Common myeloid progenitor, CD34-positive (primary cell): ENCODE measurements at regions not wholly inside any gene's neighbourhood (a gene's known extent, or its start where the extent isn't known, plus 50 kb on each side); places are given as distances from the start of the nearest gene placed in this dataset.
"Not testable (repeated sequence)": the region's sequence is repeated elsewhere in the genome, so short reads cannot be mapped to it uniquely, and the experiment has no call there.

Source experiments
- CTCF ChIA-PET: fragments of 350-600 bp; sonication (Branson Sonifier 250); formaldehyde crosslinking; loops from one replicate; lab custom pipeline; 2021; ENCODE audit warnings: antibody characterized with exemption; lab: Charles Lee
- POLR2A ChIA-PET: fragments of 350-600 bp; sonication (Branson Sonifier 250); formaldehyde crosslinking; loops from one replicate; lab custom pipeline; 2021; ENCODE audit warnings: antibody characterized with exemption; lab: Charles Lee
- DNase-seq, 3 donors: peaks; one replicate each; pipeline versions ENCODE4 v3.0.0 to v3.0.0-alpha.2; 2013
- H3K27ac ChIP-seq, 2 experiments: 1 replicate in 1 of 2; 2 replicates in 1 of 2; pipeline ENCODE4 v1.7.0; 2013; ENCODE audit warnings: inconsistent platforms in 2 of 2, low read length in 2 of 2, mild to moderate bottlenecking in 2 of 2, low read depth in 1 of 2, moderate library complexity in 1 of 2; ENCODE audit not compliant: severe bottlenecking in 2 of 2, insufficient read depth in 1 of 2, poor library complexity in 1 of 2
- H3K27me3 ChIP-seq, 5 experiments: replicated peaks in 2 of 5; 1 replicate in 3 of 5; 2 replicates in 2 of 5; pipeline versions ENCODE4 v1.6.1 to v1.7.0; 2013; ENCODE audit warnings: low read length in 4 of 5, mild to moderate bottlenecking in 2 of 5, moderate library complexity in 2 of 5, inconsistent platforms in 1 of 5; ENCODE audit not compliant: insufficient read depth in 5 of 5, control insufficient read depth in 4 of 5
- H3K36me3 ChIP-seq, 4 experiments: 1 replicate in 2 of 4; 2 replicates in 2 of 4; pipeline versions ENCODE4 v1.6.1 to v1.7.0; 2013; ENCODE audit warnings: low read length in 3 of 4, control low read depth in 1 of 4, mild to moderate bottlenecking in 1 of 4; ENCODE audit not compliant: control insufficient read depth in 4 of 4, insufficient read depth in 4 of 4
- H3K4me1 ChIP-seq, 4 experiments: 1 replicate in 3 of 4; 2 replicates in 1 of 4; pipeline versions ENCODE4 v1.6.1 to v1.7.1; 2013; ENCODE audit warnings: low read length in 3 of 4, mild to moderate bottlenecking in 3 of 4, control low read depth in 1 of 4, inconsistent platforms in 1 of 4, moderate library complexity in 1 of 4; ENCODE audit not compliant: control insufficient read depth in 4 of 4, insufficient read depth in 4 of 4; ENCODE audit errors: control extremely low read depth in 1 of 4
- H3K4me3 ChIP-seq, 7 experiments: 1 replicate in 4 of 7; 2 replicates in 3 of 7; pipeline versions ENCODE4 v1.5.1 to v1.7.0; 2013; ENCODE audit warnings: mild to moderate bottlenecking in 7 of 7, low read length in 6 of 7, moderate library complexity in 6 of 7, inconsistent platforms in 2 of 7, low read depth in 2 of 7, control low read depth in 1 of 7; ENCODE audit not compliant: insufficient read depth in 4 of 7, control insufficient read depth in 1 of 7; ENCODE audit errors: extremely low read depth in 1 of 7
- H3K9me3 ChIP-seq, 5 experiments: 1 replicate in 4 of 5; 2 replicates in 1 of 5; pipeline versions ENCODE4 v1.6.1 to v1.7.1; 2013; ENCODE audit warnings: low read length in 4 of 5, mild to moderate bottlenecking in 2 of 5, inconsistent platforms in 1 of 5, low read depth in 1 of 5, moderate library complexity in 1 of 5; ENCODE audit not compliant: control insufficient read depth in 4 of 5, insufficient read depth in 2 of 5; ENCODE audit errors: control extremely low read depth in 1 of 5
- WGBS: methylation state at CpG from one replicate; pipeline ENCODE4 v1.1.5; 2013; ENCODE audit not compliant: insufficient coverage; 5-methylcytosine and 5-hydroxymethylcytosine counted together

DNA sequence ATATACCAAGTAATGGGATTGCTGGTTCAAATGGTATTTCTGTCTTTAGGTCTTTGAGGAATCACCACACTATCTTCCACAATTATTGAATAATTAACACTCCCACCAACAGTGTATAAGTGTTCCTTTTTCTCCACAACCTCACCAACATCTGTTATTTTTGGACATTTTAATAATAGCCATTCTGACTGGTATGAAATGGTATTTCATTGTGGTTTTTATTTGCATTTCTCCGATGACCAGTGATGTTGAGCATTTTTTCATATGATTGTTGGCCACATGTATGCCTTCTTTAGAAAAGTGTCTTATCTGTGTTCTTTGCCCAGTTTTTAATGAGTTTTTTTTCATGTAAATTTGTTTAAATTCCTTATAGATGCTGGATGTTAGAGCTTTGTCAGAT lies 83.4 kb downstream of the RPL10L start:
- WGBS, result no CpG with 5 or more reads among the region's 1 CpG
- H3K9me3 ChIP-seq, CTCF ChIA-PET, H3K36me3 ChIP-seq, H3K27me3 ChIP-seq, H3K4me3 ChIP-seq, H3K27ac ChIP-seq, H3K4me1 ChIP-seq, DNase-seq, POLR2A ChIA-PET: not testable (repeated sequence)

DNA sequence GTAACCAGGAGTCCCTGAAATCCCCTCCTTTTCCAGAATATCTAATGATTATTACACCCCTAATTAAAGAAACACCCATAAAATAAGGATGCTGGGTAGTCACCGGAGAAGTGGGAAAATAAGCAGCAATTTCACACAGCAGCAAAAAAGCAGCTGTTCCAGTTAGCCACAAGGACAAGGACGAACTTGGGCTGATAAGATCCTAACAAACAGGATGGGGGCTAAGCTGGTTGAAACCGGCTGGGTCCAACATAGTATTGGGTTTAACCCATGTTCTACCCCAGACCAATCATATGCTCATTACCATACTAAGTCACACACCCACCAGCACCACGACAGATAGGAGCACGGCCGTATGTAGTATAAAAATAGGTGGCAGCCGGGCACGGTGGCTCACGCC lies 100.7 kb downstream of the RPL10L start:
- Histone ChIP-seq H3K4me1 (no peaks in the 10 kb centered on the region), H3K27ac (no peak overlapping the region), H3K36me3 (no peaks in the 10 kb centered on the region), H3K9me3 (peaks cover 0 to 5% (median 0%) of the 10 kb centered on the region in 5 experiments), H3K27me3 (no peaks in the 10 kb centered on the region), H3K4me3 (no peak overlapping the region)
- ChIA-PET POLR2A (no interaction called here), CTCF (no interaction called here)
- WGBS, result 93% methylated on average over 6 of the region's 9 CpGs
- DNase-seq, result no peak

DNA sequence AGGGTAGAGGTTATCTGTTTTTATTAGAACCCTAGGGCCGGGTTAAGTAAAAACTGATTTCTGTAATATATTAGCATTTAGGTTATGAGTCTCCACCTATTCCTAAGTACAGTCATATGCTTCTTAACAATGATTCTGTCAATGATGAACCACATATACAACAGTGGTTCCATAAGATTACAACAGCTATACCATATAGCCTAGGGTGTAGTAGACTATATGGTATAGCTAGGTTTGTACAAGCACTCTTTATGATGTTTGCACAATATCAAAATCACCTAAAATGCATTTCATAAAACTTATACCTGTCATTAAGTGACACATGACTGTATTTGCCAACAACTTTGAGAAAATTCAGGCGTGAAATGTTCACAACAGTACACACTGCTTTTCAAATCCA lies 110.6 kb downstream of the RPL10L start:
- CTCF ChIA-PET, result no interaction called here

DNA sequence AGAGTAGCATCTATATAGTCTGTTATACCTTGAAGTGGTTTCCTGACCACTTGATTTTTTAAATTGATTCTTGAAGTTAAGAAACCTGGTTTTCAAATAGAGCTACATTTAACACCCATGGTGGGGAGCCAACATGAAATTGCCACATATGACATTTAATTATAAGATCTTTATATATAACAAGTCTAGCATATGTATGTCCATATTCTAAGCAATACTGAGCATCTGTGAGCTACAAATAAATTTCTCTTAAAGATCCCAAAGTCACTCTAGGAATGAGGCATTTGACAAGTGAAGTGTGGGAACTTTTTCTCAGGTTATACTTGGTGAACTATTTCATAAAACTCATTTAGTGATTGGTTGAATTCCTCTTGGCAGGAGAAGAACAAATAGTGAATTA lies 132.5 kb downstream of the RPL10L start:
- Histone ChIP-seq H3K36me3 (no peaks in the 10 kb centered on the region), H3K4me1 (no peaks in the 10 kb centered on the region), H3K9me3 (no peaks in the 10 kb centered on the region), H3K4me3 (no peak overlapping the region), H3K27ac (no peak overlapping the region), H3K27me3 (no peaks in the 10 kb centered on the region)
- CTCF ChIA-PET, result no interaction called here
- POLR2A ChIA-PET, result no interaction called here
- no peak for DNase-seq

More for the DNA sequence above, 110.6 kb downstream of the RPL10L start:
- POLR2A ChIA-PET, result no interaction called here
- H3K27me3 ChIP-seq, result no peaks in the 10 kb centered on the region
- H3K4me3 ChIP-seq, result no peak overlapping the region
- H3K4me1 ChIP-seq, result no peaks in the 10 kb centered on the region
- H3K27ac ChIP-seq, result no peak overlapping the region
- no peak for DNase-seq
- no peaks in the 10 kb centered on the region for H3K9me3 ChIP-seq
- no peaks in the 10 kb centered on the region for H3K36me3 ChIP-seq
- no CpG with 5 or more reads among the region's 2 CpGs for WGBS

DNA sequence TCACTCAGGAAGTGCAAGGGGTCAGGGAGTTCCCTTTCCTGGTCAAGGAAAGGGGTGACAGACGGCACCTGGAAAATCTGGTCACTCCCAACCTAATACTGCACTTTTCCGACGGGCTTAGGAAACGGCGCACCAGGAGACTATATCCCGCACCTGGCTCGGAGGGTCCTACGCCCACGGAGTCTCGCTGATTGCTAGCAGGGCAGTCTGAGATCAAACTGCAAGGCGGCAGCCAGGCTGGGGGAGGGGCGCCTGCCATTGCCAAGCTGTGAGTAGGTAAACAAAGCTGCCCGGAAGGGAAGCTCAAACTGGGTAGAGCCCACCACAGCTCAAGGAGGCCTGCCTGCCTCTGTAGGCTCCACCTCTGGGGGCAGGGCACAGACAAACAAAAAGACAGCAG lies 142.8 kb downstream of the RPL10L start:
- 98% methylated on average over 9 of the region's 13 CpGs for WGBS
- CTCF ChIA-PET, H3K4me1 ChIP-seq, H3K9me3 ChIP-seq, H3K4me3 ChIP-seq, DNase-seq, POLR2A ChIA-PET, H3K36me3 ChIP-seq, H3K27ac ChIP-seq, H3K27me3 ChIP-seq: not testable (repeated sequence)

DNA sequence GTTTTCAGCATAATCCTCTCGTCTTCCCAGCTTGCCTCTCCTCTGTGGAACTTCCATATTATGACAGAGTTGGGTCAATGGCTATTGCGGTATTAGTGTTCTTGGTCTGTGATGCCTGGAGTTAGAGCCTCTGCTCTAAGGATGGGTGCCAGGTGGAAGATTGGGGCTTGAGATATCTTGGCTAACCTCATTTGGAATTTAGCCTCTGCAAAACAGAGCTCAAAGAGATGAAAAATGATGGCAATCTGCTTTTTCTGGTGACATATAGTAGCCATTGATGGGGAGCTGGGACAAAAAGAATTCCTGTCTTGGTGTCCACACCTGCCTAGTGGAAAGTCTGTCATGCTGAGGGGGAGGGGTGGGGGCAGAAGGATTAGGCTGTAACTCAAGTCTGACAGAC lies 152.1 kb downstream of the RPL10L start:
- no peaks in the 10 kb centered on the region for H3K27me3 ChIP-seq
- POLR2A ChIA-PET, result no interaction called here
- no peak overlapping the region for H3K27ac ChIP-seq
- 100% methylated on average over 1 of the region's 2 CpGs for WGBS
- no peak for DNase-seq
- H3K4me1 ChIP-seq, result no peaks in the 10 kb centered on the region
- no peaks in the 10 kb centered on the region for H3K36me3 ChIP-seq
- CTCF ChIA-PET, result no interaction called here
- H3K9me3 ChIP-seq, result no peaks in the 10 kb centered on the region
- no peak overlapping the region for H3K4me3 ChIP-seq

DNA sequence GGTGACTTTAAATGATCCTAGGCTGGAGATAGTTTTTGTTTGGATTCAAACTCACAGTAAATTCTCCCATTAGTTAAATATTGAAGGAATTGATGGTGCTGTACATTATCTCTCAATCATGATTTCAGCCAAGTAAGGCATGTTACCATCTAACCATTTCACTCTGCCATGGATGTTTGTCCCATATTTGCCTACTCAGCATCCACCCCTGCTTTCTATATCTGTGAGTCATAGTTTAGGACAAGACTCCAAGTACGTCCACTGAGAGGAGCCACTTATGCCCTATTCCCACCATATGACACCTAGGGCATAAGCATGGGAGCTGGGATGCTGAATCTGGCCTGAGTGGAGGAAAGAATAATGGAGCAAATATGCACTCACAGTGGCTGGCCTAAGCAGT lies 155.2 kb downstream of the RPL10L start:
- H3K36me3 ChIP-seq, result no peaks in the 10 kb centered on the region
- H3K27ac ChIP-seq, result no peak overlapping the region
- ChIA-PET CTCF (no interaction called here), POLR2A (no interaction called here)
- DNase-seq, result no peak
- H3K4me1 ChIP-seq, result no peaks in the 10 kb centered on the region
- no peak overlapping the region for H3K4me3 ChIP-seq
- no peaks in the 10 kb centered on the region for H3K9me3 ChIP-seq
- no peaks in the 10 kb centered on the region for H3K27me3 ChIP-seq
- no CpG with 5 or more reads among the region's 1 CpG for WGBS
